ENCODE measurements at regions not wholly inside any gene's neighbourhood (a gene's known extent, or its start where the extent isn't known, plus 50 kb on each side); places are given as distances from the start of the nearest gene placed in this dataset.

GRCh38 chr12:53854701-53855316, 83.8 kb upstream of the HOXC13 start:
- no peak overlapping the region for H3K4me3 ChIP-seq (ENCODE audit: low read depth, low read length)
- TF ChIP-seq CTCF (conservative IDR thresholded peaks at IDR 0.05; ENCODE audit: low read depth, low read length): no peak
- DNase-seq (ENCODE audit: low read depth): no peak

GRCh38 chr12:53856132-53856531, 82.5 kb upstream of the HOXC13 start:
- H3K4me3 ChIP-seq (ENCODE audit: low read depth, low read length): no peak overlapping the region
- no peak for TF ChIP-seq CTCF (conservative IDR thresholded peaks at IDR 0.05; ENCODE audit: low read depth, low read length)
- no peak for DNase-seq (ENCODE audit: low read depth)

GRCh38 chr12:53857666-53858065, 81.0 kb upstream of the HOXC13 start:
- TF ChIP-seq CTCF (conservative IDR thresholded peaks at IDR 0.05; ENCODE audit: low read depth, low read length): no peak
- DNase-seq (ENCODE audit: low read depth): no peak
- H3K4me3 ChIP-seq (ENCODE audit: low read depth, low read length): no peak overlapping the region

- no peak overlapping the region for H3K4me3 ChIP-seq (ENCODE audit: low read depth, low read length)
- TF ChIP-seq CTCF (conservative IDR thresholded peaks at IDR 0.05; ENCODE audit: low read depth, low read length): no peak
- no peak for DNase-seq (ENCODE audit: low read depth)
Observed at GRCh38 chr12:53860426-53861345, 77.9 kb upstream of the HOXC13 start.

GRCh38 chr12:53862206-53862605, 76.4 kb upstream of the HOXC13 start:
- no peak for DNase-seq (ENCODE audit: low read depth)
- TF ChIP-seq CTCF (conservative IDR thresholded peaks at IDR 0.05; ENCODE audit: low read depth, low read length): no peak
- no peak overlapping the region for H3K4me3 ChIP-seq (ENCODE audit: low read depth, low read length)

GRCh38 chr12:53862831-53863230, 75.8 kb upstream of the HOXC13 start:
- no peak for DNase-seq (ENCODE audit: low read depth)
- TF ChIP-seq CTCF (conservative IDR thresholded peaks at IDR 0.05; ENCODE audit: low read depth, low read length): no peak
- no peak overlapping the region for H3K4me3 ChIP-seq (ENCODE audit: low read depth, low read length)

All from epithelial cell of proximal tubule (primary cell).